Brain microvascular endothelial cell (primary cell): ENCODE measurements at regions not wholly inside any gene's neighbourhood (a gene's known extent, or its start where the extent isn't known, plus 50 kb on each side); places are given as distances from the start of the nearest gene placed in this dataset.

Experiments
- DNase-seq: peaks from one replicate; pipeline ENCODE4 v3.0.0-alpha.2; 2020
- H3K27ac ChIP-seq: fragments of 250-450 bp; sonication (Bioruptor Pico); 2 replicates; pipeline ENCODE4 v1.5.1; 2020; ENCODE audit warnings: mild to moderate bottlenecking, moderate library complexity
- H3K27me3 ChIP-seq: fragments of 250-450 bp; sonication (Bioruptor Pico); replicated peaks from 2 replicates; pipeline ENCODE4 v1.5.1; 2020; ENCODE audit warnings: mild to moderate bottlenecking
- H3K36me3 ChIP-seq: fragments of 250-450 bp; sonication (Bioruptor Pico); replicated peaks from 2 replicates; pipeline ENCODE4 v1.5.1; 2020; ENCODE audit warnings: mild to moderate bottlenecking
- H3K4me3 ChIP-seq: 2 replicates; pipeline ENCODE4 v1.5.1; 2011; ENCODE audit warnings: low read depth, mild to moderate bottlenecking, control low read depth, low read length, moderate library complexity
- CTCF ChIP-seq: IDR thresholded peaks from 2 replicates; pipeline ENCODE4 v1.5.1; 2011; ENCODE audit warnings: low read depth, mild to moderate bottlenecking, moderate library complexity, low read length, control low read depth, inconsistent platforms; ENCODE audit errors: missing control alignments
- in situ Hi-C: cut with HindIII; loops from 2 replicates; pipeline ENCODE4 v1.10.0; 2017; ENCODE audit warnings: low sequenced_read_pairs, low pct_ligation_motif_present

- no peak overlapping the region for H3K4me3 ChIP-seq
Observed at GRCh38 chr6:41460742-41461336, 85.3 kb upstream of the FOXP4 start.

GRCh38 chr6:41462033-41462432 lies 84.1 kb upstream of the FOXP4 start:
- H3K27me3 ChIP-seq = no peaks in the 10 kb centered on the region
- no peaks in the 10 kb centered on the region for H3K36me3 ChIP-seq
- no peak overlapping the region for H3K4me3 ChIP-seq
- DNase-seq = no peak
- no peak for TF ChIP-seq CTCF
- no peak overlapping the region for H3K27ac ChIP-seq
- in situ Hi-C loops = no loop called here

More at GRCh38 chr6:41460742-41461336, 85.3 kb upstream of the FOXP4 start:
- no peak for TF ChIP-seq CTCF
- H3K27me3 ChIP-seq = no peaks in the 10 kb centered on the region
- no peak overlapping the region for H3K27ac ChIP-seq
- no peak for DNase-seq
- no peaks in the 10 kb centered on the region for H3K36me3 ChIP-seq
- in situ Hi-C loops = no loop called here

- H3K27ac ChIP-seq = no peak overlapping the region
- H3K27me3 ChIP-seq = no peaks in the 10 kb centered on the region
- DNase-seq = peak; percentile 72
- no peak overlapping the region for H3K4me3 ChIP-seq
- no peaks in the 10 kb centered on the region for H3K36me3 ChIP-seq
- in situ Hi-C loops = no loop called here
- peak; percentile 86 for TF ChIP-seq CTCF
Observed at GRCh38 chr6:41463062-41463930, 82.9 kb upstream of the FOXP4 start.

GRCh38 chr6:41464019-41464418 lies 82.2 kb upstream of the FOXP4 start:
- Histone ChIP-seq H3K4me3 (no peak overlapping the region), H3K27me3 (no peaks in the 10 kb centered on the region), H3K27ac (no peak overlapping the region), H3K36me3 (no peaks in the 10 kb centered on the region)
- TF ChIP-seq CTCF = no peak
- no peak for DNase-seq
- in situ Hi-C loops = no loop called here

GRCh38 chr6:41464481-41464880 lies 81.7 kb upstream of the FOXP4 start:
- H3K27ac ChIP-seq = no peak overlapping the region
- H3K4me3 ChIP-seq = no peak overlapping the region
- no peaks in the 10 kb centered on the region for H3K36me3 ChIP-seq
- H3K27me3 ChIP-seq = no peaks in the 10 kb centered on the region
- TF ChIP-seq CTCF = no peak
- DNase-seq = no peak
- in situ Hi-C loops = no loop called here
